ENCODE measurements at regions not wholly inside any gene's neighbourhood (a gene's known extent, or its start where the extent isn't known, plus 50 kb on each side); places are given as distances from the start of the nearest gene placed in this dataset.

GRCh38 chr13:61777271-61777670, 361.6 kb upstream of the PCDH20 start (continued):
- TF ChIP-seq ZNF462 (CRISPR knock-in tag; IDR thresholded peaks at IDR 0.05) (no peak), NANOG (IDR thresholded peaks at IDR 0.05; ENCODE audit: borderline replicate concordance) (no peak), JUNB (IDR thresholded peaks at IDR 0.05; ENCODE audit: unreplicated experiment) (no peak), ZNF331 (CRISPR knock-in tag; IDR thresholded peaks at IDR 0.05; ENCODE audit: low read depth) (no peak), EZH2phosphoT487 (IDR thresholded peaks at IDR 0.05; ENCODE audit: unreplicated experiment) (no peak), STAT1 (IDR thresholded peaks at IDR 0.05; ENCODE audit: unreplicated experiment) (no peak), ETS1 (IDR thresholded peaks at IDR 0.05) (no peak), CTCF (conservative IDR thresholded peaks at IDR 0.05; ENCODE audit: low read depth in 2 of 2) (no peak)

Data from GM23338 (cell line).